ENCODE measurements at regions not wholly inside any gene's neighbourhood (a gene's known extent, or its start where the extent isn't known, plus 50 kb on each side); places are given as distances from the start of the nearest gene placed in this dataset.

GRCh38 chr21:27581168-27581567, 614.3 kb upstream of the ADAMTS5 start:
- TF ChIP-seq POLR2A (IDR thresholded peaks at IDR 0.05) (no peak), CTCF (IDR thresholded peaks at IDR 0.05) (no peak)

All from uterus (tissue), 2 donors.